SU-DHL-6 (cell line): ENCODE measurements at regions not wholly inside any gene's neighbourhood (a gene's known extent, or its start where the extent isn't known, plus 50 kb on each side); places are given as distances from the start of the nearest gene placed in this dataset.

Experiments
- H2AFZ ChIP-seq: fragments of 200-600 bp; sonication (generic); 2 replicates; pipeline ENCODE4 v1.6.1; 2014; ENCODE audit warnings: low read depth, mild to moderate bottlenecking, moderate library complexity, mixed read lengths, antibody characterized with exemption, low read length; ENCODE audit not compliant: severe bottlenecking
- H3F3A ChIP-seq: fragments of 200-600 bp; shearing (Covaris generic); 2 replicates; pipeline ENCODE4 v1.6.0; 2016; ENCODE audit warnings: antibody characterized with exemption, mild to moderate bottlenecking; ENCODE audit not compliant: insufficient read depth
- H3K27ac ChIP-seq: fragments of 200-600 bp; sonication (generic); 2 replicates; pipeline ENCODE4 v1.5.1; 2016; ENCODE audit warnings: low read depth, mild to moderate bottlenecking, low read length, moderate library complexity, mixed read lengths
- H3K27me3 ChIP-seq: fragments of 200-600 bp; sonication (generic), shearing (Covaris generic); 2 replicates; pipeline ENCODE4 v1.6.0; 2014; ENCODE audit warnings: mild to moderate bottlenecking, low read length
- H3K36me3 ChIP-seq: fragments of 200-600 bp; sonication (generic); 2 replicates; pipeline ENCODE4 v1.6.1; 2014; ENCODE audit warnings: mild to moderate bottlenecking, low read length, mixed read lengths
- H3K4me2 ChIP-seq: fragments of 300-600, 200-600 bp; shearing (Covaris generic), sonication (generic); 2 replicates; pipeline ENCODE4 v1.6.0; 2014; ENCODE audit warnings: low read length, low read depth, mild to moderate bottlenecking; ENCODE audit not compliant: poor library complexity, severe bottlenecking
- H3K4me3 ChIP-seq: fragments of 200-600 bp; sonication (generic); 2 replicates; pipeline ENCODE4 v1.5.1; 2014; ENCODE audit warnings: antibody characterized with exemption, low read length, mild to moderate bottlenecking, mixed read lengths; ENCODE audit not compliant: insufficient read depth, poor library complexity, severe bottlenecking
- H3K79me2 ChIP-seq: fragments of 200-600 bp; sonication (generic); 2 replicates; pipeline ENCODE4 v1.6.1; 2014; ENCODE audit warnings: mild to moderate bottlenecking, low read length, moderate library complexity; ENCODE audit not compliant: insufficient read depth
- H3K9ac ChIP-seq: fragments of 200-600 bp; sonication (generic); 2 replicates; pipeline ENCODE4 v1.7.0; 2014; ENCODE audit warnings: mild to moderate bottlenecking, low read length
- H3K9me2 ChIP-seq: fragments of 200-600 bp; sonication (generic); replicated peaks from 2 replicates; pipeline ENCODE4 v1.6.1; 2014; ENCODE audit warnings: low read length; ENCODE audit not compliant: insufficient read depth
- H3K9me3 ChIP-seq: fragments of 200-600 bp; sonication (generic); 2 replicates; pipeline ENCODE4 v1.6.1; 2014; ENCODE audit warnings: low read length, mixed read lengths; ENCODE audit not compliant: insufficient read depth
- H4K20me1 ChIP-seq: fragments of 200-600 bp; sonication (generic); 2 replicates; pipeline ENCODE4 v1.6.1; 2014; ENCODE audit warnings: low read depth, mild to moderate bottlenecking, antibody characterized with exemption, low read length, moderate library complexity, mixed read lengths
- EZH2phosphoT487 ChIP-seq: fragments of 200-600 bp; sonication (generic), shearing (Covaris generic); conservative IDR thresholded peaks from 2 replicates; pipeline ENCODE4 v1.6.1; 2018; ENCODE audit warnings: mild to moderate bottlenecking, antibody characterized with exemption, low read length, moderate library complexity, mixed read lengths
- TF ChIP-seq, protein P1 (sequence below): fragments of 200-600 bp; sonication (generic); IDR thresholded peaks from one replicate; pipeline ENCODE4 v1.5.1; 2017; ENCODE audit warnings: antibody characterized with exemption, mild to moderate bottlenecking, low read length, moderate library complexity; ENCODE audit not compliant: insufficient read depth, poor library complexity, severe bottlenecking

DNA sequence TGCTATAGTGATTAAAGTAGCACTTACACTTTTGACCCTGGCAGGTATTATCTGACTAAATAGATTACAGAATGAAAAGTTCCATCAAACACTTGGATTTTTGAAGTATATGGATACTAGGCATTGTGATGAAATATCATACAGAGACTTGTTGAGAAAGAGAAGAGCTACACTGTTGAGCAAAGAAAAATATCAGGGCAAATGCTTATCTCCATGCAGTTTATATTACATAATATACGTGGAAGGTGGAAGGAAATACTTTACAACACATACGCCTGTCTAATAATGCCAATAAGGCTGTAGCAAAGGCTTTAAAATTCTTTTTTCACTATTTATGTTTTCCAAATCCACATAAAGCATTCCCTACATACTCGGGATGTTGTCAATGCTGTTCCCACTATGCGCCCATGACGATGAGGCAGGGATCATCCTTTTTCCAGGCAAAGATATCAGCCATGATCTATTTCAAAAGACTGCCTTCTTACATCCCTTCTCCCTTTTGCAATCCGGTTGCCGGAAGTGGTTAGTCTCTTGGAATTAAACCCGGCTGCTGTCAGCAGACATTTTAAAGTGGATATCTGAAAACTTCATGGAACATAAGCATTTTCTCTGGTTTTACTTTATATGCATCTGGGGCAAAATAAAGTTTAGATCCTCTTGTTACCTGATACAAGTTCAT, 92.6 kb upstream of the ITGA4 start:
- Histone ChIP-seq H3K27ac (no peak overlapping the region), H3K9me2 (no peaks in the 10 kb centered on the region), H3K9me3 (no peaks in the 10 kb centered on the region), H3K9ac (no peak overlapping the region), H3K4me2 (no peak overlapping the region), H3K36me3 (no peaks in the 10 kb centered on the region), H3K27me3 (no peaks in the 10 kb centered on the region), H3K4me3 (no peak overlapping the region), H2AFZ (no peak overlapping the region), H4K20me1 (no peaks in the 10 kb centered on the region), H3K79me2 (no peaks in the 10 kb centered on the region), H3F3A (no peaks in the 10 kb centered on the region; the same call in 1 of the 2 replicates)
- TF ChIP-seq, protein P1, sequence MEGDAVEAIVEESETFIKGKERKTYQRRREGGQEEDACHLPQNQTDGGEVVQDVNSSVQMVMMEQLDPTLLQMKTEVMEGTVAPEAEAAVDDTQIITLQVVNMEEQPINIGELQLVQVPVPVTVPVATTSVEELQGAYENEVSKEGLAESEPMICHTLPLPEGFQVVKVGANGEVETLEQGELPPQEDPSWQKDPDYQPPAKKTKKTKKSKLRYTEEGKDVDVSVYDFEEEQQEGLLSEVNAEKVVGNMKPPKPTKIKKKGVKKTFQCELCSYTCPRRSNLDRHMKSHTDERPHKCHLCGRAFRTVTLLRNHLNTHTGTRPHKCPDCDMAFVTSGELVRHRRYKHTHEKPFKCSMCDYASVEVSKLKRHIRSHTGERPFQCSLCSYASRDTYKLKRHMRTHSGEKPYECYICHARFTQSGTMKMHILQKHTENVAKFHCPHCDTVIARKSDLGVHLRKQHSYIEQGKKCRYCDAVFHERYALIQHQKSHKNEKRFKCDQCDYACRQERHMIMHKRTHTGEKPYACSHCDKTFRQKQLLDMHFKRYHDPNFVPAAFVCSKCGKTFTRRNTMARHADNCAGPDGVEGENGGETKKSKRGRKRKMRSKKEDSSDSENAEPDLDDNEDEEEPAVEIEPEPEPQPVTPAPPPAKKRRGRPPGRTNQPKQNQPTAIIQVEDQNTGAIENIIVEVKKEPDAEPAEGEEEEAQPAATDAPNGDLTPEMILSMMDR = no peak

DNA sequence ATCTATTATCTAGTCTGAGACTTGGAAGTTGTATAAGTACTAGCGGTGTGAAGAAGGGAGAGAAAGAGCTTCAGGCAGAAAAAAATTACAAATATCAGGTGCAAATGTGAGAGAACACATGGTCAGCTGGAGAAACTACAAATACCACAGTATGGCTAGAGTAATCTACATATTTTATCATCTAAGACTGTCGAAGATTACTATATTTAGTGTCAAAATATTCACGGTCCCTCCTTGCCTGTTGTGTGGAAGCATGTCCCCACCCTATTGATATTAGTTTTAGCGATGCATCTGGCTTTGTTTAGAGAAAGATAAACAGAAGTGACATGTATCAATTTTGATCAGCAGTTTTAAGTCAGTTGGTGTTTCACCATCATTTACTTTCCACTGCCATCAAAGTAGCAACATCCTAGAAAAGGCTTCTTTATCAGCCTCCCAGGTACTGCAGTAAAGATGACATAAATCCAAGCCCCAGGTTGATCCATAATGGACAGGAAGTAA, 90.5 kb upstream of the ITGA4 start:
- no peak overlapping the region for H3K9ac ChIP-seq
- H3K4me3 ChIP-seq = no peak overlapping the region
- H3K9me2 ChIP-seq = no peaks in the 10 kb centered on the region
- H3K9me3 ChIP-seq = no peaks in the 10 kb centered on the region
- no peaks in the 10 kb centered on the region for H3K79me2 ChIP-seq
- no peak overlapping the region for H2AFZ ChIP-seq
- H4K20me1 ChIP-seq = no peaks in the 10 kb centered on the region
- H3F3A ChIP-seq = no peaks in the 10 kb centered on the region; the same call in 1 of the 2 replicates
- no peak overlapping the region for H3K27ac ChIP-seq
- no peaks in the 10 kb centered on the region for H3K27me3 ChIP-seq
- no peaks in the 10 kb centered on the region for H3K36me3 ChIP-seq
- no peak overlapping the region for H3K4me2 ChIP-seq
- TF ChIP-seq, protein P1 = no peak
- TF ChIP-seq EZH2phosphoT487 = no peak

DNA sequence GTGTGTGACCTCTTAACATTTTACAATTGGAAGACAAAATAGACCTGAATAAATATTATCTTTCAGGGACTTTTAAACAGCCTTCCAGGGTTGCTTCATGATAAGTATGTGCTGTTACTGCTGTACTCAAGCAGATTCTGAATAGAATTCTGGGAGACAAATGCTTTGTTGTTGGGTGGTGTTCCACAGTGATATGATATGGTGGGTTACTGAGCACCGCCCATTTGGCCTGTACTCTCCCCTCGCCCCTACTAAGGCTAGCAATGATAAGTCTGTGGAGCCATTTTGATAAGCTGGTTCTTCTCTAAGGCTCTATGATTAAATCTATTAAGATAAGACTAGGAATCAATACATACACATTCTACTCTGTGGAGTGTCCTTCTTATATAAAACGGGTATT, 89.8 kb upstream of the ITGA4 start:
- H3K79me2 ChIP-seq = no peaks in the 10 kb centered on the region
- TF ChIP-seq, protein P1 = no peak
- no peak for TF ChIP-seq EZH2phosphoT487
- H3K9me3 ChIP-seq = no peaks in the 10 kb centered on the region
- H3F3A ChIP-seq = no peaks in the 10 kb centered on the region; the same call in 1 of the 2 replicates
- no peaks in the 10 kb centered on the region for H3K36me3 ChIP-seq
- H3K4me2 ChIP-seq = no peak overlapping the region
- no peaks in the 10 kb centered on the region for H3K27me3 ChIP-seq
- no peak overlapping the region for H3K27ac ChIP-seq
- H3K4me3 ChIP-seq = no peak overlapping the region
- no peak overlapping the region for H2AFZ ChIP-seq
- H3K9me2 ChIP-seq = no peaks in the 10 kb centered on the region
- H3K9ac ChIP-seq = no peak overlapping the region
- no peaks in the 10 kb centered on the region for H4K20me1 ChIP-seq
